ENCODE measurements at regions not wholly inside any gene's neighbourhood (a gene's known extent, or its start where the extent isn't known, plus 50 kb on each side); places are given as distances from the start of the nearest gene placed in this dataset.

DNA sequence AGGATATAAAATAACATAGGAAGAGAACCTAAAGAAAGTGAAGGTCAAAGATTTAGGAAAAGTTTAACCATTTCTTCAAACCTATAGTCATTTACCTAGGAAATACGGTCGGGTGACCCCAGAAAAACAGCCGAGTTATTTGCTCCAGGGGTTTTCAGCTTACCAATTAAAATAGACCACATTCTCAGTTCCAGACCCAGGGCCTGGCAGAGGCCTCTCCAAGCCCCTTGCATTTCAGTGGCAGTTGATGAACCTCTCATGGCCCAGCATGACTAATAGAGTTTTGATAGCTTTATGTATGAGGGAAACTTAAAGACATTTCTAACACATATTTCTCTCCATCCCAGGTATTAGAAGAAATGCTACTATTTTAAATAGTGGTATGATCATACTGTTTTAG lies 113.5 kb downstream of the OGFRL1 start (continued):
- TF ChIP-seq ZNF274 (IDR thresholded peaks at IDR 0.05; ENCODE audit: low read length), result no peak
- no peak for TF ChIP-seq ZNF274 (tag by site-specific recombination; IDR thresholded peaks at IDR 0.05; ENCODE audit: borderline replicate concordance)
- TF ChIP-seq, protein P1, sequence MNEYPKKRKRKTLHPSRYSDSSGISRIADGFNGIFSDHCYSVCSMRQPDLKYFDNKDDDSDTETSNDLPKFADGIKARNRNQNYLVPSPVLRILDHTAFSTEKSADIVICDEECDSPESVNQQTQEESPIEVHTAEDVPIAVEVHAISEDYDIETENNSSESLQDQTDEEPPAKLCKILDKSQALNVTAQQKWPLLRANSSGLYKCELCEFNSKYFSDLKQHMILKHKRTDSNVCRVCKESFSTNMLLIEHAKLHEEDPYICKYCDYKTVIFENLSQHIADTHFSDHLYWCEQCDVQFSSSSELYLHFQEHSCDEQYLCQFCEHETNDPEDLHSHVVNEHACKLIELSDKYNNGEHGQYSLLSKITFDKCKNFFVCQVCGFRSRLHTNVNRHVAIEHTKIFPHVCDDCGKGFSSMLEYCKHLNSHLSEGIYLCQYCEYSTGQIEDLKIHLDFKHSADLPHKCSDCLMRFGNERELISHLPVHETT (tag by site-specific recombination; IDR thresholded peaks at IDR 0.05), result no peak
- TF ChIP-seq, protein P2, sequence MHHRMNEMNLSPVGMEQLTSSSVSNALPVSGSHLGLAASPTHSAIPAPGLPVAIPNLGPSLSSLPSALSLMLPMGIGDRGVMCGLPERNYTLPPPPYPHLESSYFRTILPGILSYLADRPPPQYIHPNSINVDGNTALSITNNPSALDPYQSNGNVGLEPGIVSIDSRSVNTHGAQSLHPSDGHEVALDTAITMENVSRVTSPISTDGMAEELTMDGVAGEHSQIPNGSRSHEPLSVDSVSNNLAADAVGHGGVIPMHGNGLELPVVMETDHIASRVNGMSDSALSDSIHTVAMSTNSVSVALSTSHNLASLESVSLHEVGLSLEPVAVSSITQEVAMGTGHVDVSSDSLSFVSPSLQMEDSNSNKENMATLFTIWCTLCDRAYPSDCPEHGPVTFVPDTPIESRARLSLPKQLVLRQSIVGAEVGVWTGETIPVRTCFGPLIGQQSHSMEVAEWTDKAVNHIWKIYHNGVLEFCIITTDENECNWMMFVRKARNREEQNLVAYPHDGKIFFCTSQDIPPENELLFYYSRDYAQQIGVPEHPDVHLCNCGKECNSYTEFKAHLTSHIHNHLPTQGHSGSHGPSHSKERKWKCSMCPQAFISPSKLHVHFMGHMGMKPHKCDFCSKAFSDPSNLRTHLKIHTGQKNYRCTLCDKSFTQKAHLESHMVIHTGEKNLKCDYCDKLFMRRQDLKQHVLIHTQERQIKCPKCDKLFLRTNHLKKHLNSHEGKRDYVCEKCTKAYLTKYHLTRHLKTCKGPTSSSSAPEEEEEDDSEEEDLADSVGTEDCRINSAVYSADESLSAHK (tag by site-specific recombination; IDR thresholded peaks at IDR 0.05), result no peak
- no peak for TF ChIP-seq ZNF433 (tag by site-specific recombination; IDR thresholded peaks at IDR 0.05; ENCODE audit: low read depth)
- no peak for TF ChIP-seq TRIM28 (IDR thresholded peaks at IDR 0.05; ENCODE audit: borderline replicate concordance, low read length)
- TF ChIP-seq ZNF747 (tag by site-specific recombination; IDR thresholded peaks at IDR 0.05), result no peak

DNA sequence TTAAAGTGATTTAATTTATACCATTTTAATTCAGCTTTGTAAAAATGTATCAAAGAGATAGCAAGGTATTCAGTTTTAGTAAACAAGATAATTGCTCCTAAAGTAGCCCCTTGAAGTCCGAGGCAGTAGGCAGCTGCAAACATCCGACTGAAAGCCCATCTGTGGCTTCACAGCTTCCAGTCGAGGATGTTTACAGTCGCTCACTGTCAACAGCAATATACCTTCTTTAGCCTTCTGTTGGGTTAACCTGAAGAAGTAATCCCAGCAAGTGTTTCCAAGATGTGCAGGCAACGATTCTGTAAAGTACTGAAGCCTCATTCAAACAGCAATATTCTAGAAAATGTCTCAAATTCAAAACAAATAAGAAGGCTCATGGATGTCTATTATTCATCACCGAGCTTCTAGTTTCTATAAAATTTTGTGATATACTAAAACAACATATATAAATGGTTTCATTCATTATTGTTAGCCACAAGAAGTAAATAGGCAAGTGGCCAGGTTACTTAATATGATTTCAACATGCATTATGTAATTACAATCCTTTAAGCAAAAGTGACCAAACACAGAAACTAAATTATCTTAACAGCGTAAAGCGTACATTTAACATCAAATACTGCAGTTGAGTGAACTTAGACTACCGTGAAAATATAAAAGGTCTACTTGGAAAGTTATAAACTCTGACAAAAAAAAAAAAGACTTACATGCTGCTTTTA lies 115.0 kb downstream of the OGFRL1 start:
- TF ChIP-seq OSR2 (tag by site-specific recombination; IDR thresholded peaks at IDR 0.05) (peak; percentile 74), ZEB2 (tag by site-specific recombination; IDR thresholded peaks at IDR 0.05) (no peak)
- no peaks in the 10 kb centered on the region for H3K9me3 ChIP-seq (ENCODE audit: control insufficient read depth, insufficient read depth, low read depth, low read length)
- ChIA-PET POLR2A (interaction anchor here (1.3 to 2.4 kb wide), 3 partner anchors 14 to 17 kb away, joined by 3 to 9 read pairs (median 7); no protein-coding TSS in a partner anchor), CTCF (interaction anchor here (0.8 to 1.2 kb wide), 4 partner anchors 13 to 212 kb away, joined by 3 to 8 read pairs (median 3); no protein-coding TSS in a partner anchor)
- peaks cover 29% of the 10 kb centered on the region for H3K4me1 ChIP-seq (ENCODE audit: control insufficient read depth, insufficient read depth, low read length)
- H3K36me3 ChIP-seq (ENCODE audit: control insufficient read depth in 2 of 2, insufficient read depth in 1 of 2, low read length in 2 of 2), result no peaks in the 10 kb centered on the region; a peak in 1 of 3 replicates
- H3K27ac ChIP-seq (ENCODE audit: extremely low read depth, low read depth, low read length), result peak overlapping the region; percentile 8; the same call in 1 of the 2 replicates
- peak overlapping the region; percentile 1; the same call in 1 of the 2 replicates for H3K4me3 ChIP-seq (ENCODE audit: low read depth, low read length)

DNA sequence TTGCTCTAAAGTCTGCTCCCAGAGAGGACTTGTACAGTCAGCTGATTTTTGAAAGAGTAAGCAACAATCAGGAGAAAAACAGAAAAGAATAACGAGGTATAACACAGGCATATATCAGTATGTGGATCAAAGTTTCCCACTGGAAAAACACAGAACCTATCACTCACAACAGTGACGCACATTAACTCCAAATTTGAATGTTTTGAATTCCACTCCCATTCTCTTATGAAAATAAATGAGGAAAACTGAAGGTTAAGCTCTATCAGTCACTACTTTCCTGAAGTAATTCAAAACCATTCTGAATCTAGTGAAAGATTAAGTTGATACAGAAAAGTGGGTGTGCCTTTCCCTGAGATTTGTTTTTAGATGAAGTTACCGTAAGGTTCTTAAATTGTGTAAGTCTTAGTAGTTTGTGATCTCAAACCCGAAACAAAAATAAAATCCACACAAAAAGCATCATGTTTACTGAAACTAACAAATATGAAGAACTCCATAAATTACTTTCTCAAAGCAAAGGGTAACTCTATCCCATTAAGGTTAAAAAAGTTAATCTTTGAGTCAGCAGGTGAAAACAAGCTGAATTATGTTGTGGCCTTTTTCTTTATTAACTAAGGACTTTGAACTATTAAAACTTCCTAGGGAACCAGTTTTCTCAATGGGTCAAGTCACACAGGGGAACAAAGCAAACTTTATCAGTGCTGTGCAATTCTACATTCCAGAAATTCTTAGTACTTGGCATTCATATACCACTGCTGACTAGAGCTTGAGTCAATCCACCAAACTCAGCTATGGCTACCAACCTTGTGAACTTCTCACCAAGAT lies 115.7 kb downstream of the OGFRL1 start:
- H3K9me3 ChIP-seq (ENCODE audit: control insufficient read depth, insufficient read depth, low read depth, low read length), result no peaks in the 10 kb centered on the region
- peaks cover 29% of the 10 kb centered on the region for H3K4me1 ChIP-seq (ENCODE audit: control insufficient read depth, insufficient read depth, low read length)
- POLR2A ChIA-PET, result interaction anchor here (1.3 to 2.4 kb wide), 4 partner anchors 12 to 16 kb away, joined by 3 to 9 read pairs (median 5); no protein-coding TSS in a partner anchor
- H3K27ac ChIP-seq (ENCODE audit: extremely low read depth, low read depth, low read length), result peak overlapping the region; percentile 8; the same call in 1 of the 2 replicates
- H3K36me3 ChIP-seq (ENCODE audit: control insufficient read depth in 2 of 2, insufficient read depth in 1 of 2, low read length in 2 of 2), result peaks cover 0 to 3% of the 10 kb centered on the region in 2 experiments; a peak in 2 of 3 replicates
- CTCF ChIA-PET, result interaction anchor here (0.6 to 1.3 kb wide), 5 partner anchors 14 to 271 kb away, joined by 3 read pairs; no protein-coding TSS in a partner anchor
- H3K4me3 ChIP-seq (ENCODE audit: low read depth, low read length), result peak overlapping the region; percentile 1; the same call in 1 of the 2 replicates
- TF ChIP-seq KLF1 (tag by site-specific recombination; IDR thresholded peaks at IDR 0.05) (0 out of 2 replicates have a peak, but pooled peaks have one; percentile 38), ZNF391 (tag by site-specific recombination; IDR thresholded peaks at IDR 0.05; ENCODE audit: borderline replicate concordance, low read depth) (no peak), HOXC10 (CRISPR knock-in tag; IDR thresholded peaks at IDR 0.05) (no peak), GLI2 (tag by site-specific recombination; IDR thresholded peaks at IDR 0.05; ENCODE audit: borderline replicate concordance, low read depth) (peak; percentile 44; the same call in 1 of the 2 replicates), ZNF169 (tag by site-specific recombination; IDR thresholded peaks at IDR 0.05) (no peak)
- TF ChIP-seq, protein P3, sequence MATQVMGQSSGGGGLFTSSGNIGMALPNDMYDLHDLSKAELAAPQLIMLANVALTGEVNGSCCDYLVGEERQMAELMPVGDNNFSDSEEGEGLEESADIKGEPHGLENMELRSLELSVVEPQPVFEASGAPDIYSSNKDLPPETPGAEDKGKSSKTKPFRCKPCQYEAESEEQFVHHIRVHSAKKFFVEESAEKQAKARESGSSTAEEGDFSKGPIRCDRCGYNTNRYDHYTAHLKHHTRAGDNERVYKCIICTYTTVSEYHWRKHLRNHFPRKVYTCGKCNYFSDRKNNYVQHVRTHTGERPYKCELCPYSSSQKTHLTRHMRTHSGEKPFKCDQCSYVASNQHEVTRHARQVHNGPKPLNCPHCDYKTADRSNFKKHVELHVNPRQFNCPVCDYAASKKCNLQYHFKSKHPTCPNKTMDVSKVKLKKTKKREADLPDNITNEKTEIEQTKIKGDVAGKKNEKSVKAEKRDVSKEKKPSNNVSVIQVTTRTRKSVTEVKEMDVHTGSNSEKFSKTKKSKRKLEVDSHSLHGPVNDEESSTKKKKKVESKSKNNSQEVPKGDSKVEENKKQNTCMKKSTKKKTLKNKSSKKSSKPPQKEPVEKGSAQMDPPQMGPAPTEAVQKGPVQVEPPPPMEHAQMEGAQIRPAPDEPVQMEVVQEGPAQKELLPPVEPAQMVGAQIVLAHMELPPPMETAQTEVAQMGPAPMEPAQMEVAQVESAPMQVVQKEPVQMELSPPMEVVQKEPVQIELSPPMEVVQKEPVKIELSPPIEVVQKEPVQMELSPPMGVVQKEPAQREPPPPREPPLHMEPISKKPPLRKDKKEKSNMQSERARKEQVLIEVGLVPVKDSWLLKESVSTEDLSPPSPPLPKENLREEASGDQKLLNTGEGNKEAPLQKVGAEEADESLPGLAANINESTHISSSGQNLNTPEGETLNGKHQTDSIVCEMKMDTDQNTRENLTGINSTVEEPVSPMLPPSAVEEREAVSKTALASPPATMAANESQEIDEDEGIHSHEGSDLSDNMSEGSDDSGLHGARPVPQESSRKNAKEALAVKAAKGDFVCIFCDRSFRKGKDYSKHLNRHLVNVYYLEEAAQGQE (tag by site-specific recombination; IDR thresholded peaks at IDR 0.05), result no peak
- TF ChIP-seq, protein P4, sequence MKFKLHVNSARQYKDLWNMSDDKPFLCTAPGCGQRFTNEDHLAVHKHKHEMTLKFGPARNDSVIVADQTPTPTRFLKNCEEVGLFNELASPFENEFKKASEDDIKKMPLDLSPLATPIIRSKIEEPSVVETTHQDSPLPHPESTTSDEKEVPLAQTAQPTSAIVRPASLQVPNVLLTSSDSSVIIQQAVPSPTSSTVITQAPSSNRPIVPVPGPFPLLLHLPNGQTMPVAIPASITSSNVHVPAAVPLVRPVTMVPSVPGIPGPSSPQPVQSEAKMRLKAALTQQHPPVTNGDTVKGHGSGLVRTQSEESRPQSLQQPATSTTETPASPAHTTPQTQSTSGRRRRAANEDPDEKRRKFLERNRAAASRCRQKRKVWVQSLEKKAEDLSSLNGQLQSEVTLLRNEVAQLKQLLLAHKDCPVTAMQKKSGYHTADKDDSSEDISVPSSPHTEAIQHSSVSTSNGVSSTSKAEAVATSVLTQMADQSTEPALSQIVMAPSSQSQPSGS (tag by site-specific recombination; IDR thresholded peaks at IDR 0.05; ENCODE audit: low read depth), result no peak
- TF ChIP-seq, protein P5, sequence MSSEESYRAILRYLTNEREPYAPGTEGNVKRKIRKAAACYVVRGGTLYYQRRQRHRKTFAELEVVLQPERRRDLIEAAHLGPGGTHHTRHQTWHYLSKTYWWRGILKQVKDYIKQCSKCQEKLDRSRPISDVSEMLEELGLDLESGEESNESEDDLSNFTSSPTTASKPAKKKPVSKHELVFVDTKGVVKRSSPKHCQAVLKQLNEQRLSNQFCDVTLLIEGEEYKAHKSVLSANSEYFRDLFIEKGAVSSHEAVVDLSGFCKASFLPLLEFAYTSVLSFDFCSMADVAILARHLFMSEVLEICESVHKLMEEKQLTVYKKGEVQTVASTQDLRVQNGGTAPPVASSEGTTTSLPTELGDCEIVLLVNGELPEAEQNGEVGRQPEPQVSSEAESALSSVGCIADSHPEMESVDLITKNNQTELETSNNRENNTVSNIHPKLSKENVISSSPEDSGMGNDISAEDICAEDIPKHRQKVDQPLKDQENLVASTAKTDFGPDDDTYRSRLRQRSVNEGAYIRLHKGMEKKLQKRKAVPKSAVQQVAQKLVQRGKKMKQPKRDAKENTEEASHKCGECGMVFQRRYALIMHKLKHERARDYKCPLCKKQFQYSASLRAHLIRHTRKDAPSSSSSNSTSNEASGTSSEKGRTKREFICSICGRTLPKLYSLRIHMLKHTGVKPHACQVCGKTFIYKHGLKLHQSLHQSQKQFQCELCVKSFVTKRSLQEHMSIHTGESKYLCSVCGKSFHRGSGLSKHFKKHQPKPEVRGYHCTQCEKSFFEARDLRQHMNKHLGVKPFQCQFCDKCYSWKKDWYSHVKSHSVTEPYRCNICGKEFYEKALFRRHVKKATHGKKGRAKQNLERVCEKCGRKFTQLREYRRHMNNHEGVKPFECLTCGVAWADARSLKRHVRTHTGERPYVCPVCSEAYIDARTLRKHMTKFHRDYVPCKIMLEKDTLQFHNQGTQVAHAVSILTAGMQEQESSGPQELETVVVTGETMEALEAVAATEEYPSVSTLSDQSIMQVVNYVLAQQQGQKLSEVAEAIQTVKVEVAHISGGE (tag by site-specific recombination; conservative IDR thresholded peaks at IDR 0.05; ENCODE audit: low read depth), result no peak
